ENCODE measurements at regions not wholly inside any gene's neighbourhood (a gene's known extent, or its start where the extent isn't known, plus 50 kb on each side); places are given as distances from the start of the nearest gene placed in this dataset.

GRCh38 chr16:61195006-61195405 lies 841.2 kb downstream of the CDH8 start:
- TF ChIP-seq REST (IDR thresholded peaks at IDR 0.05; ENCODE audit: insufficient read depth in 1 of 2, low read depth in 2 of 2, low read length in 2 of 2) (no peak), TAF1 (IDR thresholded peaks at IDR 0.05; ENCODE audit: borderline replicate concordance, insufficient read depth, low read length) (no peak), POLR2AphosphoS5 (IDR thresholded peaks at IDR 0.05; ENCODE audit: low read depth, low read length) (no peak), SIN3A (IDR thresholded peaks at IDR 0.05; ENCODE audit: borderline replicate concordance, insufficient read depth, low read length) (no peak), FOXP2 (optimal IDR thresholded peaks at IDR 0.05; ENCODE audit: borderline replicate concordance, extremely low read depth, extremely low read length, insufficient read depth) (no peak)

Measured in PFSK-1 (cell line).